RWPE1 (cell line): ENCODE measurements at regions not wholly inside any gene's neighbourhood (a gene's known extent, or its start where the extent isn't known, plus 50 kb on each side); places are given as distances from the start of the nearest gene placed in this dataset.

Experiments used
- CTCF ChIA-PET: fragments of 350-600 bp; sonication (Branson Sonifier 250); formaldehyde crosslinking; extraction: SDS; loops from one replicate; lab custom pipeline; 2021; lab: Yijun Ruan, JAX
- POLR2A ChIA-PET: fragments of 400-600 bp; formaldehyde crosslinking; extraction: SDS; loops from one replicate; lab custom pipeline; 2020; ENCODE audit warnings: antibody characterized with exemption; ENCODE audit not compliant: low non-redundant PET; lab: Yijun Ruan, JAX
- DNase-seq: peaks from one replicate; pipeline ENCODE4 v3.0.0; 2012; ENCODE audit warnings: low spot score
- H3K27ac ChIP-seq: fragments of 450-650 bp; 2 replicates; pipeline ENCODE4 v1.5.1; 2017
- CTCF ChIP-seq: fragments of 450-650 bp; conservative IDR thresholded peaks from 2 replicates; pipeline ENCODE4 v1.5.1; 2017; ENCODE audit warnings: low read depth, mild to moderate bottlenecking

- DNase-seq = no peak
- CTCF ChIA-PET = interaction anchor here (0.6 kb wide), 1 partner anchor 428 kb away, joined by 7 read pairs; no protein-coding TSS in a partner anchor
- no peak for TF ChIP-seq CTCF
- POLR2A ChIA-PET = no interaction called here
- no peak overlapping the region for H3K27ac ChIP-seq
Measured at GRCh38 chr7:10662982-10663884, 310.4 kb upstream of the PHF14 start.

GRCh38 chr7:10672186-10672585, 301.5 kb upstream of the PHF14 start:
- no peak for DNase-seq
- ChIA-PET CTCF (no interaction called here), POLR2A (no interaction called here)

DNA sequence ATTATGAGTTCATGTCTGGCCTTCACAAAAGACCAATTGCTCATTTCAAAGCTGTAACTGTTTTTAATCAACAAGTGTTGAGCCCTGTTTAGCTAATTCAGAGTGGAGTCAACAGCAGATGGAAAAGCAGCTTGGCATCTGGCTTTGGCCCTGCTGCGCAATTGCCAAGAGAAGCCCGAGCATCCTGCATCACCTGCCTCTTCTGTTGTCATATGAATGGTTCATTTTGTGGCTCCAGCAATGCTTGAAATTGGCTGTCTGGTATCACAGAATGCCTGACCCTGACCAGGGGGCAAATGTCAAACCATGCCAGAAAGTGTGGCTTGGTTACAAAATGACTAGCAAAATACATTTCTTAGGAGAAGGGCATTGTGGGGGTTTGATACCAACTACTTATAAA, 296.5 kb upstream of the PHF14 start:
- ChIA-PET CTCF (no interaction called here), POLR2A (no interaction called here)
- no peak overlapping the region for H3K27ac ChIP-seq
- TF ChIP-seq CTCF = no peak
- DNase-seq = no peak

More at GRCh38 chr7:10672186-10672585, 301.5 kb upstream of the PHF14 start:
- H3K27ac ChIP-seq = no peak overlapping the region
- no peak for TF ChIP-seq CTCF

GRCh38 chr7:10677668-10678232, 295.9 kb upstream of the PHF14 start:
- TF ChIP-seq CTCF = no peak
- no peak for DNase-seq
- ChIA-PET CTCF (interaction anchor here (0.6 kb wide), 1 partner anchor 1226 kb away, joined by 3 read pairs; no protein-coding TSS in a partner anchor), POLR2A (no interaction called here)
- no peak overlapping the region for H3K27ac ChIP-seq

GRCh38 chr7:10684606-10685005, 289.1 kb upstream of the PHF14 start:
- no peak for DNase-seq
- CTCF ChIA-PET = no interaction called here
- TF ChIP-seq CTCF = no peak
- H3K27ac ChIP-seq = no peak overlapping the region
- POLR2A ChIA-PET = no interaction called here

- no peak overlapping the region for H3K27ac ChIP-seq
- ChIA-PET POLR2A (no interaction called here), CTCF (no interaction called here)
- no peak for DNase-seq
- no peak for TF ChIP-seq CTCF
Measured at GRCh38 chr7:10685040-10685439, 288.6 kb upstream of the PHF14 start.
